ENCODE measurements at regions not wholly inside any gene's neighbourhood (a gene's known extent, or its start where the extent isn't known, plus 50 kb on each side); places are given as distances from the start of the nearest gene placed in this dataset.

DNA sequence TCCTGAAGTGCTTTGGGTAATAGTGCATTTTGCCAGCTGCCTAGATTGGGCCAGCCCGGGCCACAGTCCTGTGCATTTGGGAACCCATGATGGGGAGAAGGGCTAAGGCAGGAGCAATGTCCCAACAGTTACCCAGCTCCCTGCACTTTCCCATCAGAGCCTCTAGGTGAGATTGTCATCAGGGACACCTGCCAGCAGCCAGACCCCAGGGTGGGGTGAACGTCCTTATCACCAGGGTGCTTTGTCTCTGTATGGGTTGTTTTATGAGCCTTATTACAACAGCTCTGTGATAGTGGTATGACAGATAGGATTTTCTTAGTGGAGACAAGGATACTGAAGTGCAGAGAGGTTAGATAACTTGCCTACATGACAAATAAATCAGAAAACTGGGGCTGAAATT lies 365.7 kb downstream of the OSTF1 start:
- TF ChIP-seq, protein P1, sequence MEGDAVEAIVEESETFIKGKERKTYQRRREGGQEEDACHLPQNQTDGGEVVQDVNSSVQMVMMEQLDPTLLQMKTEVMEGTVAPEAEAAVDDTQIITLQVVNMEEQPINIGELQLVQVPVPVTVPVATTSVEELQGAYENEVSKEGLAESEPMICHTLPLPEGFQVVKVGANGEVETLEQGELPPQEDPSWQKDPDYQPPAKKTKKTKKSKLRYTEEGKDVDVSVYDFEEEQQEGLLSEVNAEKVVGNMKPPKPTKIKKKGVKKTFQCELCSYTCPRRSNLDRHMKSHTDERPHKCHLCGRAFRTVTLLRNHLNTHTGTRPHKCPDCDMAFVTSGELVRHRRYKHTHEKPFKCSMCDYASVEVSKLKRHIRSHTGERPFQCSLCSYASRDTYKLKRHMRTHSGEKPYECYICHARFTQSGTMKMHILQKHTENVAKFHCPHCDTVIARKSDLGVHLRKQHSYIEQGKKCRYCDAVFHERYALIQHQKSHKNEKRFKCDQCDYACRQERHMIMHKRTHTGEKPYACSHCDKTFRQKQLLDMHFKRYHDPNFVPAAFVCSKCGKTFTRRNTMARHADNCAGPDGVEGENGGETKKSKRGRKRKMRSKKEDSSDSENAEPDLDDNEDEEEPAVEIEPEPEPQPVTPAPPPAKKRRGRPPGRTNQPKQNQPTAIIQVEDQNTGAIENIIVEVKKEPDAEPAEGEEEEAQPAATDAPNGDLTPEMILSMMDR (conservative IDR thresholded peaks at IDR 0.05) = no peak
- H3K9ac ChIP-seq (ENCODE audit: extremely low read depth, insufficient read length, low read length) = no peak overlapping the region
- H3K4me3 Mint-ChIP-seq = no peak overlapping the region
- DNase-seq = no peak
- no peak overlapping the region for H2BK20ac ChIP-seq (ENCODE audit: low read depth, low read length, poor library complexity, severe bottlenecking)
- no peak overlapping the region for H3K4me2 ChIP-seq (ENCODE audit: insufficient read depth, insufficient read length, low read length)
- H4K20me1 ChIP-seq (ENCODE audit: control insufficient read depth, insufficient read depth, insufficient read length) = no peaks in the 10 kb centered on the region
- no peak overlapping the region for H2BK12ac ChIP-seq (ENCODE audit: insufficient read length, low read depth, low read length)
- H2BK5ac ChIP-seq (ENCODE audit: insufficient read length, low read length) = no peak overlapping the region
- WGBS (ENCODE audit: extremely low coverage, insufficient read length, low lambda C conversion rate) = no CpG with 5 or more reads among the region's 2 CpGs
- H3K4me1 Mint-ChIP-seq = peaks cover 45 to 52% of the 10 kb centered on the region in 2 experiments
- no peaks in the 10 kb centered on the region for H3K79me1 ChIP-seq (ENCODE audit: insufficient read depth, low read depth, low read length, poor library complexity, severe bottlenecking)
- H3K9me3 Mint-ChIP-seq = no peaks in the 10 kb centered on the region; a peak in 1 of 5 replicates
- H3K56ac ChIP-seq (ENCODE audit: insufficient read length, low read depth, low read length) = no peak overlapping the region
- H3K27ac Mint-ChIP-seq = no peak overlapping the region
- no peak overlapping the region for H3K4ac ChIP-seq (ENCODE audit: low read depth, low read length)
- H4K91ac ChIP-seq (ENCODE audit: insufficient read length, low read depth, low read length) = no peak overlapping the region
- no peaks in the 10 kb centered on the region for H3K9me3 ChIP-seq (ENCODE audit: control insufficient read depth, low read depth, low read length)
- no peak overlapping the region for H2BK15ac ChIP-seq (ENCODE audit: low read depth, low read length)
- no peak overlapping the region for H3K18ac ChIP-seq (ENCODE audit: insufficient read length, low read depth, low read length)
- H3K36me3 Mint-ChIP-seq (ENCODE audit: insufficient read depth in 1 of 3, low read depth in 3 of 3) = peaks cover 0 to 3% (median 0%) of the 10 kb centered on the region in 3 experiments; a peak in 1 of 7 replicates
- no peak overlapping the region for H3K14ac ChIP-seq (ENCODE audit: insufficient read depth, low read length)
- peaks cover 13% of the 10 kb centered on the region for H3K27me3 Mint-ChIP-seq (ENCODE audit: low read depth)
- H4K8ac ChIP-seq (replicated peaks; ENCODE audit: insufficient read length, low read depth, low read length) = no peak overlapping the region
- H3K23me2 ChIP-seq (ENCODE audit: insufficient read length, low read depth, low read length, poor library complexity, severe bottlenecking) = no peaks in the 10 kb centered on the region
- no peaks in the 10 kb centered on the region for H3K27me3 ChIP-seq (ENCODE audit: insufficient read depth, low read length)
- H2AFZ ChIP-seq (ENCODE audit: low read length) = no peak overlapping the region
- no peak overlapping the region for H2AK5ac ChIP-seq (ENCODE audit: insufficient read length, low read length)
- H2BK120ac ChIP-seq (ENCODE audit: low read depth, low read length, poor library complexity, severe bottlenecking) = no peak overlapping the region
- H3K4me1 ChIP-seq (ENCODE audit: insufficient read depth, low read length) = no peaks in the 10 kb centered on the region
- no peak overlapping the region for H4K5ac ChIP-seq (ENCODE audit: insufficient read length, low read depth, low read length)
- no peak overlapping the region for H3K23ac ChIP-seq (ENCODE audit: insufficient read length, low read depth, low read length)
- H3K27ac ChIP-seq (ENCODE audit: insufficient read length, low read depth, low read length) = no peak overlapping the region
- no peaks in the 10 kb centered on the region for H3K79me2 ChIP-seq (ENCODE audit: insufficient read depth, low read length)
- no peak overlapping the region for H3T11ph ChIP-seq (ENCODE audit: low read length)

Data from H9 (cell line).